ENCODE measurements at regions not wholly inside any gene's neighbourhood (a gene's known extent, or its start where the extent isn't known, plus 50 kb on each side); places are given as distances from the start of the nearest gene placed in this dataset.

DNA sequence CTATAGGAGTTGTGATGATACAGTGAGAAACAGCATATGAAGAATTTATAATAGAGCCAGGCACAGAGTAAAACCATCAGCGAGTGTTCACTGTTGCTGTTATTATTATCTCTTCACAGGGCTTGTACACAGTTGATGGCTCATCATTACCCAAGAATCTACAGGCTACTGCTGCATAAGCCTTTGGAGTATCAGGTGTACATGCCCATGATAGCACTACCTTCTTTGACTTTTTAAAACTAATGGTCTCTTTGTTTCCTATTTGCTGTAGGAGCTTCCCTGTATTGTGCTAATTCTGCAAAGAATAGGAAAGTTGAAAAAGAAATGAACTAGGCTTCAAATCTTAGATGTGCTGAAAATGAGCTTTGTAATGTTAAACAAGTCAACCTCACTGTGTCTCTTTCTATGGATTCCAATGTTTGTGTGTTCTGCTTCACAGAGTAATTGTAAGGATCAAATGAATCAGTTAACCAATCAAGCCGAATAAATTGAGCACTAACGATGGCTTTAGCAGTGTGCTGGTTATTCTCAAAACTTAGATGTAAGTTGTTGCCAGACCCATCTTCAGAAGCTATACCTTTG is 138.8 kb downstream of the TUSC7 start:
- no peak overlapping the region for H3K4me2 ChIP-seq (ENCODE audit: low read length)
- H3K27me3 ChIP-seq (ENCODE audit: insufficient read depth, low read length) = no peaks in the 10 kb centered on the region
- no peak overlapping the region for H4K12ac ChIP-seq (ENCODE audit: low read depth, low read length)
- no CpG with 5 or more reads among the region's 3 CpGs for WGBS (ENCODE audit: extremely low coverage, insufficient coverage, insufficient read length)
- no peak overlapping the region for H2BK5ac ChIP-seq (ENCODE audit: low read depth, low read length, poor library complexity)
- H3K4me1 ChIP-seq (ENCODE audit: control insufficient read depth in 1 of 2, insufficient read depth in 2 of 2, low read length in 2 of 2) = no peaks in the 10 kb centered on the region
- H3K18ac ChIP-seq (ENCODE audit: low read length) = no peak overlapping the region
- no peak overlapping the region for H2BK120ac ChIP-seq (ENCODE audit: insufficient read depth, low read length, poor library complexity)
- H3K27ac ChIP-seq (ENCODE audit: low read depth, low read length) = no peak overlapping the region
- H4K91ac ChIP-seq (ENCODE audit: low read depth, low read length) = no peak overlapping the region
- DNase-seq = no peak
- H3K23ac ChIP-seq (ENCODE audit: low read length) = no peak overlapping the region
- H2BK12ac ChIP-seq (ENCODE audit: low read length) = no peak overlapping the region
- H3K4me3 ChIP-seq (ENCODE audit: low read depth, low read length) = no peak overlapping the region
- H3K14ac ChIP-seq (ENCODE audit: low read length) = no peak overlapping the region
- no peaks in the 10 kb centered on the region for H3K36me3 ChIP-seq (ENCODE audit: control insufficient read depth in 1 of 2, insufficient read depth in 2 of 2, low read length in 2 of 2)
- H3K4ac ChIP-seq (ENCODE audit: low read depth, low read length) = no peak overlapping the region
- no peak overlapping the region for H2AFZ ChIP-seq (ENCODE audit: insufficient read depth, low read length, poor library complexity)
- H3K9ac ChIP-seq (ENCODE audit: low read length) = no peak overlapping the region
- H2AK5ac ChIP-seq (ENCODE audit: low read length) = no peak overlapping the region
- no peak overlapping the region for H4K8ac ChIP-seq (ENCODE audit: low read depth, low read length)
- no peaks in the 10 kb centered on the region for H3K9me3 ChIP-seq (ENCODE audit: insufficient read depth, low read depth, low read length)
- no peaks in the 10 kb centered on the region for H3K79me2 ChIP-seq (ENCODE audit: control insufficient read depth, insufficient read depth, low read length, poor library complexity)
- H3K79me1 ChIP-seq (ENCODE audit: low read length) = no peaks in the 10 kb centered on the region

DNA sequence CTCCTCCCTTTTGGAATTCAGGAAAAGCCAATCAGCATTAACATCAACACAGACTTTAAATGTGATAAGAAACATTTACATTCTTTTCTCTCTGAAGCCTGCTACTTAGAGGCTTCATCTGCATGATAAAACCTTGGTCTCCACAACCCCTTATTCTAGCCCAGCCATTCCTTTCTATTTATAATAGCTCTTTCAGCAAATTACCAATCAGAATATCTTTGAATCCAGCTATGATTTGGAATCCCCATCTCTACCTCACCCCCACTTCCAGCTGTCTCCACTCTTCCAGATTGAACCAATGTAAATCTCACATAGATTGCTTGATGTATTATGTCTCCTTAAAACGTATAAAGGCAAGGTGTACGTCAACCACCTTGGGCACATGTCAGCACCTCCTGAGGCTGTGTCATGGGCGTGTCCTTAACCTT is 139.7 kb downstream of the TUSC7 start:
- H3K27ac ChIP-seq (ENCODE audit: low read depth, low read length) = no peak overlapping the region
- no CpG with 5 or more reads among the region's 3 CpGs for WGBS (ENCODE audit: extremely low coverage, insufficient coverage, insufficient read length)
- H2BK12ac ChIP-seq (ENCODE audit: low read length) = no peak overlapping the region
- no peak overlapping the region for H3K4ac ChIP-seq (ENCODE audit: low read depth, low read length)
- DNase-seq = no peak
- H2BK5ac ChIP-seq (ENCODE audit: low read depth, low read length, poor library complexity) = no peak overlapping the region
- H2AFZ ChIP-seq (ENCODE audit: insufficient read depth, low read length, poor library complexity) = no peak overlapping the region
- no peak overlapping the region for H4K91ac ChIP-seq (ENCODE audit: low read depth, low read length)
- H3K4me3 ChIP-seq (ENCODE audit: low read depth, low read length) = no peak overlapping the region
- H3K4me1 ChIP-seq (ENCODE audit: control insufficient read depth in 1 of 2, insufficient read depth in 2 of 2, low read length in 2 of 2) = no peaks in the 10 kb centered on the region
- H3K9ac ChIP-seq (ENCODE audit: low read length) = no peak overlapping the region
- H3K79me1 ChIP-seq (ENCODE audit: low read length) = no peaks in the 10 kb centered on the region
- no peak overlapping the region for H3K23ac ChIP-seq (ENCODE audit: low read length)
- no peaks in the 10 kb centered on the region for H3K36me3 ChIP-seq (ENCODE audit: control insufficient read depth in 1 of 2, insufficient read depth in 2 of 2, low read length in 2 of 2)
- no peak overlapping the region for H4K8ac ChIP-seq (ENCODE audit: low read depth, low read length)
- no peak overlapping the region for H3K4me2 ChIP-seq (ENCODE audit: low read length)
- no peak overlapping the region for H2AK5ac ChIP-seq (ENCODE audit: low read length)
- H3K79me2 ChIP-seq (ENCODE audit: control insufficient read depth, insufficient read depth, low read length, poor library complexity) = no peaks in the 10 kb centered on the region
- H3K18ac ChIP-seq (ENCODE audit: low read length) = no peak overlapping the region
- no peak overlapping the region for H3K14ac ChIP-seq (ENCODE audit: low read length)
- H3K9me3 ChIP-seq (ENCODE audit: insufficient read depth, low read depth, low read length) = no peaks in the 10 kb centered on the region
- H4K12ac ChIP-seq (ENCODE audit: low read depth, low read length) = no peak overlapping the region
- no peak overlapping the region for H2BK120ac ChIP-seq (ENCODE audit: insufficient read depth, low read length, poor library complexity)
- H3K27me3 ChIP-seq (ENCODE audit: insufficient read depth, low read length) = no peaks in the 10 kb centered on the region

DNA sequence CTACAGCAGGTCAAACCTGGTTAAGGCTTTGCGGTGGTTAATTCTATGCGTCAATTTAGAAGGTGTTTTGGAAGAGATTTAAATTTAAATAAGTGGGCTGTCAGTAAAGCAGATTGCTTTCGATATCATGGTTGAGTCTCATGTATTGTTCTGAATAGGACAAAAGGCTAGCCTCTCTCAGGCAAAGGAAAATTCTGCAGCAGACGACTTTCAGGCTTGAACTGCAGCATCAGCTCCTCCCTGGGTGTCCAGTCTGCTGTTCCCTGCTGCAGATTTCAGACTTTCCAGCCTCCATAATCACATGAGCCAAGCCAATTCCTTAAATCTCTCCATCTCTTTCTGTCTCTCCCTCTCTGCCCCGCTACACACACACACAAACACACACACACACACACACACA is 143.2 kb downstream of the TUSC7 start:
- Histone ChIP-seq H4K12ac (ENCODE audit: low read depth, low read length) (no peak overlapping the region), H3K9ac (ENCODE audit: low read length) (no peak overlapping the region), H2BK120ac (ENCODE audit: insufficient read depth, low read length, poor library complexity) (no peak overlapping the region), H2BK5ac (ENCODE audit: low read depth, low read length, poor library complexity) (no peak overlapping the region), H3K79me1 (ENCODE audit: low read length) (no peaks in the 10 kb centered on the region), H3K79me2 (ENCODE audit: control insufficient read depth, insufficient read depth, low read length, poor library complexity) (no peaks in the 10 kb centered on the region), H4K8ac (ENCODE audit: low read depth, low read length) (no peak overlapping the region), H3K27ac (ENCODE audit: low read depth, low read length) (no peak overlapping the region), H3K4me2 (ENCODE audit: low read length) (no peak overlapping the region), H3K4ac (ENCODE audit: low read depth, low read length) (no peak overlapping the region), H3K27me3 (ENCODE audit: insufficient read depth, low read length) (no peaks in the 10 kb centered on the region), H3K9me3 (ENCODE audit: insufficient read depth, low read depth, low read length) (no peaks in the 10 kb centered on the region), H2AFZ (ENCODE audit: insufficient read depth, low read length, poor library complexity) (no peak overlapping the region), H3K4me1 (ENCODE audit: control insufficient read depth in 1 of 2, insufficient read depth in 2 of 2, low read length in 2 of 2) (no peaks in the 10 kb centered on the region), H3K23ac (ENCODE audit: low read length) (no peak overlapping the region), H3K36me3 (ENCODE audit: control insufficient read depth in 1 of 2, insufficient read depth in 2 of 2, low read length in 2 of 2) (no peaks in the 10 kb centered on the region), H3K4me3 (ENCODE audit: low read depth, low read length) (no peak overlapping the region), H2BK12ac (ENCODE audit: low read length) (no peak overlapping the region), H2AK5ac (ENCODE audit: low read length) (no peak overlapping the region), H4K91ac (ENCODE audit: low read depth, low read length) (no peak overlapping the region), H3K18ac (ENCODE audit: low read length) (no peak overlapping the region), H3K14ac (ENCODE audit: low read length) (no peak overlapping the region)
- WGBS (ENCODE audit: extremely low coverage, insufficient coverage, insufficient read length) = no CpG with 5 or more reads among the region's 5 CpGs
- no peak for DNase-seq

DNA sequence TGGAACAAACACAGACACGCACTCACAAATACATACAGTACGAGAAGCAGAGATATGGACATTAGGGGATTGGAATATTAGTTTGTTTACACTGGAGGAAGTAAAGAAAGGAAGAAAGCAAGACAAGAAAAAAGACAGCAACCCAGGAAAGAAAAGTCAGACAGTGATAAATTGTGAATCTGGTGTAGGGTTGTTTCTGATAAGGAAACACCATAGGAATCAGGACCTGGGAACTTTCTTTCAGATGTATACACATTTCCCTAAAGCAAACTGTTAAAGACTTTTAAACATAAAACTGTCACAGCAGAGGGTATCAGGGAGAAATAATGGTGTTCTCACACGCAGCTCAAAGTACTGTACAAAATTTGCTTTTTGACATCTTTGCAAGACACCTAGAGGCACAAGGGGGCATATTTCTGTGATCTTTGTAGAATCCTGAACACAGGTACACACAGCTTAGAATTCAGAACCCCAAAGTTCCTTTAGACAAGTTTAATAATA is 153.7 kb downstream of the TUSC7 start:
- Histone ChIP-seq H3K79me2 (ENCODE audit: control insufficient read depth, insufficient read depth, low read length, poor library complexity) (no peaks in the 10 kb centered on the region), H3K4ac (ENCODE audit: low read depth, low read length) (no peak overlapping the region), H3K4me1 (ENCODE audit: control insufficient read depth in 1 of 2, insufficient read depth in 2 of 2, low read length in 2 of 2) (peaks cover 0 to 2% of the 10 kb centered on the region in 2 experiments), H3K23ac (ENCODE audit: low read length) (no peak overlapping the region), H3K27me3 (ENCODE audit: insufficient read depth, low read length) (no peaks in the 10 kb centered on the region), H3K4me2 (ENCODE audit: low read length) (no peak overlapping the region), H3K27ac (ENCODE audit: low read depth, low read length) (no peak overlapping the region), H2BK12ac (ENCODE audit: low read length) (no peak overlapping the region), H3K9me3 (ENCODE audit: insufficient read depth, low read depth, low read length) (no peaks in the 10 kb centered on the region), H4K8ac (ENCODE audit: low read depth, low read length) (no peak overlapping the region), H3K18ac (ENCODE audit: low read length) (no peak overlapping the region), H2BK120ac (ENCODE audit: insufficient read depth, low read length, poor library complexity) (no peak overlapping the region), H3K4me3 (ENCODE audit: low read depth, low read length) (no peak overlapping the region), H3K9ac (ENCODE audit: low read length) (no peak overlapping the region), H2AK5ac (ENCODE audit: low read length) (no peak overlapping the region), H2AFZ (ENCODE audit: insufficient read depth, low read length, poor library complexity) (no peak overlapping the region), H2BK5ac (ENCODE audit: low read depth, low read length, poor library complexity) (no peak overlapping the region), H3K79me1 (ENCODE audit: low read length) (no peaks in the 10 kb centered on the region), H4K12ac (ENCODE audit: low read depth, low read length) (no peak overlapping the region), H3K14ac (ENCODE audit: low read length) (no peak overlapping the region), H4K91ac (ENCODE audit: low read depth, low read length) (no peak overlapping the region), H3K36me3 (ENCODE audit: control insufficient read depth in 1 of 2, insufficient read depth in 2 of 2, low read length in 2 of 2) (no peaks in the 10 kb centered on the region)
- DNase-seq = no peak
- no CpG with 5 or more reads among the region's 3 CpGs for WGBS (ENCODE audit: extremely low coverage, insufficient coverage, insufficient read length)

Measured in trophoblast cell (in vitro differentiated cells and primary cell).